Parathyroid adenoma (tissue), 2 donors: ENCODE measurements at regions not wholly inside any gene's neighbourhood (a gene's known extent, or its start where the extent isn't known, plus 50 kb on each side); places are given as distances from the start of the nearest gene placed in this dataset.

Experiments
- H2AFZ ChIP-seq: fragments of 300-600 bp; sonication (generic); one replicate; pipeline ENCODE4 v1.7.0; 2017; ENCODE audit warnings: antibody characterized with exemption, mild to moderate bottlenecking
- H3K27ac ChIP-seq: fragments of 300-600 bp; sonication (generic); one replicate; pipeline ENCODE4 v1.7.0; 2017
- H3K27me3 ChIP-seq: fragments of 300-600 bp; sonication (generic); one replicate; pipeline ENCODE4 v1.7.0; 2017; ENCODE audit warnings: low read length; ENCODE audit not compliant: control insufficient read depth, insufficient read depth
- H3K36me3 ChIP-seq: fragments of 300-600 bp; sonication (generic); one replicate; pipeline ENCODE4 v1.7.0; 2017; ENCODE audit warnings: low read length; ENCODE audit not compliant: control insufficient read depth, insufficient read depth
- H3K4me1 ChIP-seq: fragments of 300-600 bp; sonication (generic); one replicate; pipeline ENCODE4 v1.7.0; 2017; ENCODE audit warnings: control low read depth
- H3K4me2 ChIP-seq: fragments of 300-600 bp; sonication (generic); one replicate; pipeline ENCODE4 v1.7.0; 2017; ENCODE audit warnings: low read length
- H3K4me3 ChIP-seq: fragments of 300-600 bp; sonication (generic); one replicate; pipeline ENCODE4 v1.7.0; 2017; ENCODE audit warnings: low read depth, low read length
- H3K79me2 ChIP-seq: fragments of 300-600 bp; sonication (generic); one replicate; pipeline ENCODE4 v1.7.0; 2017; ENCODE audit warnings: control low read depth
- H3K9ac ChIP-seq: fragments of 300-600 bp; sonication (generic); one replicate; pipeline ENCODE4 v1.7.0; 2017; ENCODE audit warnings: mild to moderate bottlenecking
- H3K9me3 ChIP-seq: fragments of 300-600 bp; sonication (generic); one replicate; pipeline ENCODE4 v1.7.0; 2017; ENCODE audit warnings: low read length; ENCODE audit not compliant: control insufficient read depth
- CTCF ChIP-seq: fragments of 300-600 bp; sonication (generic); IDR thresholded peaks from one replicate; pipeline ENCODE4 v1.7.0; 2017; ENCODE audit warnings: antibody characterized with exemption, mild to moderate bottlenecking
- donor health status: primary hyperparathyroidism.

- no peaks in the 10 kb centered on the region for H3K4me1 ChIP-seq
Measured at GRCh38 chr1:10940451-10940804, 72.0 kb upstream of the TARDBP start.

GRCh38 chr1:10940838-10941237 lies 71.6 kb upstream of the TARDBP start:
- Histone ChIP-seq H3K4me2 (no peak overlapping the region), H3K27ac (no peak overlapping the region), H3K36me3 (no peaks in the 10 kb centered on the region), H2AFZ (no peak overlapping the region), H3K9me3 (no peaks in the 10 kb centered on the region), H3K4me1 (no peaks in the 10 kb centered on the region), H3K27me3 (no peaks in the 10 kb centered on the region), H3K4me3 (no peak overlapping the region), H3K79me2 (no peaks in the 10 kb centered on the region), H3K9ac (no peak overlapping the region)
- no peak for TF ChIP-seq CTCF

More at GRCh38 chr1:10940451-10940804, 72.0 kb upstream of the TARDBP start:
- Histone ChIP-seq H3K4me3 (no peak overlapping the region), H2AFZ (no peak overlapping the region), H3K4me2 (no peak overlapping the region), H3K27me3 (no peaks in the 10 kb centered on the region), H3K36me3 (no peaks in the 10 kb centered on the region), H3K9ac (no peak overlapping the region), H3K79me2 (no peaks in the 10 kb centered on the region), H3K9me3 (no peaks in the 10 kb centered on the region), H3K27ac (no peak overlapping the region)
- no peak for TF ChIP-seq CTCF

- no peaks in the 10 kb centered on the region for H3K79me2 ChIP-seq
- TF ChIP-seq CTCF = peak; percentile 66
- no peak overlapping the region for H3K9ac ChIP-seq
- H3K27ac ChIP-seq = no peak overlapping the region
- no peak overlapping the region for H3K4me3 ChIP-seq
- H3K9me3 ChIP-seq = no peaks in the 10 kb centered on the region
- H2AFZ ChIP-seq = no peak overlapping the region
- no peaks in the 10 kb centered on the region for H3K4me1 ChIP-seq
- no peaks in the 10 kb centered on the region for H3K27me3 ChIP-seq
- no peaks in the 10 kb centered on the region for H3K36me3 ChIP-seq
- H3K4me2 ChIP-seq = no peak overlapping the region
Measured at GRCh38 chr1:10941891-10942541, 70.4 kb upstream of the TARDBP start.

GRCh38 chr1:10942542-10942912 lies 69.9 kb upstream of the TARDBP start:
- no peaks in the 10 kb centered on the region for H3K36me3 ChIP-seq
- no peak overlapping the region for H3K4me3 ChIP-seq
- TF ChIP-seq CTCF = no peak
- H2AFZ ChIP-seq = no peak overlapping the region
- no peaks in the 10 kb centered on the region for H3K9me3 ChIP-seq
- H3K4me1 ChIP-seq = no peaks in the 10 kb centered on the region
- H3K27me3 ChIP-seq = no peaks in the 10 kb centered on the region
- H3K27ac ChIP-seq = no peak overlapping the region
- no peak overlapping the region for H3K4me2 ChIP-seq
- no peaks in the 10 kb centered on the region for H3K79me2 ChIP-seq
- H3K9ac ChIP-seq = no peak overlapping the region

GRCh38 chr1:10943041-10943440 lies 69.4 kb upstream of the TARDBP start:
- H3K4me1 ChIP-seq = no peaks in the 10 kb centered on the region
- no peaks in the 10 kb centered on the region for H3K79me2 ChIP-seq
- no peak overlapping the region for H3K27ac ChIP-seq
- no peaks in the 10 kb centered on the region for H3K27me3 ChIP-seq
- H3K4me2 ChIP-seq = no peak overlapping the region
- no peaks in the 10 kb centered on the region for H3K36me3 ChIP-seq
- H3K4me3 ChIP-seq = no peak overlapping the region
- no peak overlapping the region for H2AFZ ChIP-seq
- H3K9ac ChIP-seq = no peak overlapping the region
- H3K9me3 ChIP-seq = no peaks in the 10 kb centered on the region
- TF ChIP-seq CTCF = no peak
